Natural killer cell (primary cell): ENCODE measurements at regions not wholly inside any gene's neighbourhood (a gene's known extent, or its start where the extent isn't known, plus 50 kb on each side); places are given as distances from the start of the nearest gene placed in this dataset.

Experiments
- ATAC-seq, 3 donors: fragments of 150-1000 bp in 2 of 3; fragments of 200-7000 bp in 1 of 3; cut with Tn5 transposase; 1 replicate in 1 of 3; 2 replicates in 2 of 3; pipeline ENCODE4 v1.10.0; 2021; ENCODE audit warnings: mild to moderate bottlenecking in 2 of 3, moderate library complexity in 2 of 3
- DNase-seq, 2 donors: peaks; one replicate each; pipeline versions ENCODE4 v3.0.0 to v3.0.0-alpha.2; 2013 to 2021; ENCODE audit warnings: mixed read lengths in 1 of 2
- H3K27ac ChIP-seq: one replicate; pipeline ENCODE4 v1.5.1; 2013; ENCODE audit warnings: mild to moderate bottlenecking, low read length
- H3K27me3 ChIP-seq: one replicate; pipeline ENCODE4 v1.6.1; 2013; ENCODE audit warnings: low read length; ENCODE audit not compliant: control insufficient read depth, insufficient read depth
- H3K36me3 ChIP-seq: one replicate; pipeline ENCODE4 v1.6.1; 2013; ENCODE audit warnings: low read length; ENCODE audit not compliant: control insufficient read depth, insufficient read depth
- H3K4me1 ChIP-seq: one replicate; pipeline ENCODE4 v1.6.1; 2013; ENCODE audit warnings: low read length; ENCODE audit not compliant: control insufficient read depth, insufficient read depth
- H3K4me3 ChIP-seq: one replicate; pipeline ENCODE4 v1.5.1; 2013; ENCODE audit warnings: low read length
- H3K9me3 ChIP-seq: one replicate; pipeline ENCODE4 v1.6.1; 2013; ENCODE audit warnings: low read length; ENCODE audit not compliant: control insufficient read depth, insufficient read depth
- H3K27ac Mint-ChIP-seq, 2 donors: one replicate each; pipeline ENCODE4 v1.8.0; 2022; ENCODE audit warnings: mild to moderate bottlenecking in 2 of 2, mixed read lengths in 2 of 2, moderate library complexity in 1 of 2
- H3K27me3 Mint-ChIP-seq, 2 donors: one replicate each; pipeline ENCODE4 v1.8.0; 2022; ENCODE audit warnings: low read depth in 2 of 2, mixed read lengths in 2 of 2
- H3K36me3 Mint-ChIP-seq: one replicate; pipeline ENCODE4 v1.8.0; 2022; ENCODE audit warnings: mixed read lengths
- H3K4me1 Mint-ChIP-seq, 2 donors: one replicate each; pipeline ENCODE4 v1.8.0; 2022; ENCODE audit warnings: mixed read lengths in 2 of 2
- H3K4me3 Mint-ChIP-seq: one replicate; pipeline ENCODE4 v1.8.0; 2022; ENCODE audit warnings: mild to moderate bottlenecking, moderate library complexity, mixed read lengths
- H3K9me3 Mint-ChIP-seq, 2 donors: one replicate each; pipeline ENCODE4 v1.8.0; 2022; ENCODE audit warnings: mixed read lengths in 2 of 2
- whole genome bisulfite sequencing: methylation state at CpG from one replicate; pipeline ENCODE4 v1.1.7; 2013; ENCODE audit warnings: missing lambda C conversion rate; ENCODE audit not compliant: insufficient coverage; 5-methylcytosine and 5-hydroxymethylcytosine counted together
- intact Hi-C: fragments of 100-400 bp; cut with micrococcal nuclease; formaldehyde crosslinking; loops from one replicate; pipeline ENCODE4 v1.14.2; 2022
- TF ChIP-seq, protein P1 (sequence below): fragments of 200-600 bp; IDR thresholded peaks from one replicate; pipeline ENCODE4 v1.8.0; 2022; ENCODE audit warnings: antibody characterized with exemption

DNA sequence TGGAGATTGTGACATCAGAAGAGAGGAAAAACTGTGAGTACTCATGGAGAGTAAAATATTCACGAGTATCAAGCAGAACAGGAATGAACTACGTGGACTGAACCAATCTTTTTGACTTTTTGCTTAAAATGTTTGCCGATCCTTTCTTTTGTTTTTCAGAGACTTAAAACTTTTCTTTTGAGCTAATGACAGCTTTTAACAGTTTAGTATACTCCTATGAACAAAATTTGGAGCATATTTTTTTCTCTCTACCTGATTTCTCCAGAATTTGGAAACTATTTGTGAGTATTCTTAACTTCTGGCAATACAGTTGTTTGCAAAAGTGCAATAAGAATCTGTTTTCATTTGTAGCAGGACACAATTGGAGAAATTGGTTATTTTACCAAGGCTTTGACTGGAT lies 786.3 kb downstream of the SORCS1 start:
- 71% methylated on average over 3 of the region's 3 CpGs for WGBS
- Histone ChIP-seq H3K27ac (no peak overlapping the region), H3K36me3 (no peaks in the 10 kb centered on the region), H3K9me3 (peaks cover 3% of the 10 kb centered on the region), H3K27me3 (no peaks in the 10 kb centered on the region), H3K4me1 (no peaks in the 10 kb centered on the region), H3K4me3 (no peak overlapping the region)
- H3K4me3 Mint-ChIP-seq = no peak overlapping the region
- intact Hi-C loops = no loop called here
- peaks cover 7% of the 10 kb centered on the region for H3K36me3 Mint-ChIP-seq
- TF ChIP-seq, protein P1, sequence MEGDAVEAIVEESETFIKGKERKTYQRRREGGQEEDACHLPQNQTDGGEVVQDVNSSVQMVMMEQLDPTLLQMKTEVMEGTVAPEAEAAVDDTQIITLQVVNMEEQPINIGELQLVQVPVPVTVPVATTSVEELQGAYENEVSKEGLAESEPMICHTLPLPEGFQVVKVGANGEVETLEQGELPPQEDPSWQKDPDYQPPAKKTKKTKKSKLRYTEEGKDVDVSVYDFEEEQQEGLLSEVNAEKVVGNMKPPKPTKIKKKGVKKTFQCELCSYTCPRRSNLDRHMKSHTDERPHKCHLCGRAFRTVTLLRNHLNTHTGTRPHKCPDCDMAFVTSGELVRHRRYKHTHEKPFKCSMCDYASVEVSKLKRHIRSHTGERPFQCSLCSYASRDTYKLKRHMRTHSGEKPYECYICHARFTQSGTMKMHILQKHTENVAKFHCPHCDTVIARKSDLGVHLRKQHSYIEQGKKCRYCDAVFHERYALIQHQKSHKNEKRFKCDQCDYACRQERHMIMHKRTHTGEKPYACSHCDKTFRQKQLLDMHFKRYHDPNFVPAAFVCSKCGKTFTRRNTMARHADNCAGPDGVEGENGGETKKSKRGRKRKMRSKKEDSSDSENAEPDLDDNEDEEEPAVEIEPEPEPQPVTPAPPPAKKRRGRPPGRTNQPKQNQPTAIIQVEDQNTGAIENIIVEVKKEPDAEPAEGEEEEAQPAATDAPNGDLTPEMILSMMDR = no peak
- peaks cover 13% of the 10 kb centered on the region in 2 donors for H3K9me3 Mint-ChIP-seq
- ATAC-seq (no peak), DNase-seq (no peak)
- H3K4me1 Mint-ChIP-seq = no peaks in the 10 kb centered on the region
- no peaks in the 10 kb centered on the region for H3K27me3 Mint-ChIP-seq
- H3K27ac Mint-ChIP-seq = no peak overlapping the region

DNA sequence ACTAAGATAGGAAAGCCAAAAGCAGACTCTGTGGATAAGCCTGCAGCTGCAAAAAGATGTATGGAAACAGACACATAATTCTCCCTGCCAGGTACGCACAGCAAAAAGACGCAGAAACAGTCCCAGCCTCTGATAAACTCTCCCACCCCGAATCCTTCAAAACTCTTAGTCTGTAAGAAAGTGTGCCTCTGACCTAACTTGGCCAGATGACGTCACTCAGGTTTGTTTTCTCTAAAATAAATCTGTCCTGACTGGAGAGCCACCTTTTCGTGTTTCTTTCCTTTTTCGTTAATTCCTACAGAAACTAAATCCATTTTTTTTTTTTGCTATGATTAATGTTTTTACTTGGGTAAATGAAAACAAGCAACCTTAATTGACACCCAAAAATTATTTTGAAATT lies 793.8 kb downstream of the SORCS1 start:
- Histone ChIP-seq H3K9me3 (no peaks in the 10 kb centered on the region), H3K36me3 (no peaks in the 10 kb centered on the region), H3K4me1 (no peaks in the 10 kb centered on the region), H3K4me3 (no peak overlapping the region), H3K27me3 (no peaks in the 10 kb centered on the region), H3K27ac (no peak overlapping the region)
- WGBS = 89% methylated on average over 4 of the region's 6 CpGs
- TF ChIP-seq, protein P1 = no peak
- no peak for ATAC-seq
- Mint-ChIP-seq H3K4me3 (no peak overlapping the region), H3K27me3 (no peaks in the 10 kb centered on the region), H3K36me3 (no peaks in the 10 kb centered on the region), H3K27ac (no peak overlapping the region), H3K9me3 (peaks cover 6 to 7% of the 10 kb centered on the region in 2 donors), H3K4me1 (no peaks in the 10 kb centered on the region)
- intact Hi-C loops = no loop called here
- DNase-seq = no peak

DNA sequence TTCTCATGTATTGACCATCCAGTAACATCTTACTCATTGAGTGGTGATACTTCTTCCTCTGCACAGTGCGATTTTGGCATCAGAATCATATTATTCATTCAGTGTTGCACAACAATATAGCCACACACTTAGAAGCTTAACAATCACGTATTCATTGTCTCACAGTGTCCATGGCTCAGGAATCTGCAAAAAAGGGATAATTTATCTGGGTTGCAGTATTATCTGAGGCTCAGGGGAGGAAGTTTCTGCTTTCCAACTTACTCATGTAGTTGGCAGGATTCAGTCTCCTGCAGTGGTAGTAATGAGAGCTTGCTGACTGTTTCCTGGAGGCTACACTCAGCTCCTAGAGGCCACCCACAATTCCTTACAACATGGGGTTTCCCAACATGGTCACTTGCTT lies 803.6 kb downstream of the SORCS1 start:
- H3K27ac ChIP-seq = no peak overlapping the region
- no peak for ATAC-seq
- Mint-ChIP-seq H3K27ac (no peak overlapping the region), H3K4me1 (no peaks in the 10 kb centered on the region), H3K27me3 (no peaks in the 10 kb centered on the region), H3K36me3 (no peaks in the 10 kb centered on the region), H3K4me3 (no peak overlapping the region), H3K9me3 (peaks cover 2 to 12% of the 10 kb centered on the region in 2 donors)
- 49% methylated on average over 2 of the region's 2 CpGs for WGBS
- intact Hi-C loops = no loop called here
- H3K4me1 ChIP-seq = no peaks in the 10 kb centered on the region
- H3K36me3 ChIP-seq = no peaks in the 10 kb centered on the region
- no peak overlapping the region for H3K4me3 ChIP-seq
- no peaks in the 10 kb centered on the region for H3K9me3 ChIP-seq
- TF ChIP-seq, protein P1 = no peak
- no peaks in the 10 kb centered on the region for H3K27me3 ChIP-seq
- no peak for DNase-seq

DNA sequence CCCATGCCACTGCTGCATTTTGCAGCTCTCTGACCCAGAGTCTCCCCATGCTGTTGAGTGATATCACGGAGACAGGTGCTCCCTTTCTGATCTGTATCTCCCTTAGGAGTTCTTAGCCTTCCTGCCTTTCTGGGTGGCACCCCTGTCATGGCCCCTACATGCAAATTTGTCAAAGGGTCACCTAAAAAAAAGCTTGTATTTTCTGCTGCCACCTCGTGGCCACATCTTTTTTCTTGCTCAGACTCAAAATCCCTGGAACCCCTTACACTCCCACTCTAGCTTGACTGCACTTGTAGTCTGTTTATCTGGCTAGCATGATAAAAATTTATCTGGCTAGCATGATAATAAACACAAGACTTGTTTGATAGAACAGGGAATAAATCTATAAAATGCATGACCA lies 809.1 kb downstream of the SORCS1 start:
- Mint-ChIP-seq H3K27me3 (no peaks in the 10 kb centered on the region), H3K9me3 (peaks cover 7 to 15% of the 10 kb centered on the region in 2 donors), H3K4me1 (no peaks in the 10 kb centered on the region), H3K36me3 (no peaks in the 10 kb centered on the region), H3K4me3 (no peak overlapping the region), H3K27ac (no peak overlapping the region)
- H3K36me3 ChIP-seq = no peaks in the 10 kb centered on the region
- no peak overlapping the region for H3K27ac ChIP-seq
- TF ChIP-seq, protein P1 = no peak
- no peaks in the 10 kb centered on the region for H3K9me3 ChIP-seq
- no peaks in the 10 kb centered on the region for H3K4me1 ChIP-seq
- DNase-seq (no peak), ATAC-seq (no peak)
- H3K27me3 ChIP-seq = no peaks in the 10 kb centered on the region
- WGBS = 34% methylated on average over 2 of the region's 2 CpGs
- intact Hi-C loops = no loop called here
- no peak overlapping the region for H3K4me3 ChIP-seq
